HepG2 (cell line): ENCODE measurements at regions not wholly inside any gene's neighbourhood (a gene's known extent, or its start where the extent isn't known, plus 50 kb on each side); places are given as distances from the start of the nearest gene placed in this dataset.

Experiments
- ATAC-seq: fragments of 200-7000 bp; cut with Tn5 transposase; 3 replicates; pipeline ENCODE4 v1.9.1; 2020; ENCODE audit warnings: mild to moderate bottlenecking, moderate library complexity
- BruUV-seq: library from RNA; stranded (reverse); fragments of 400-500 nt; replicated peaks from 2 replicates; lab custom pipeline; 2021; lab: Mats Ljungman, UMichigan
- CTCF ChIA-PET: fragments of 300-600 bp; formaldehyde crosslinking; extraction: SDS; loops from one replicate; lab custom pipeline; 2021; ENCODE audit warnings: low total read pairs, inconsistent platforms, low intra/inter-chr PET ratio; lab: Yijun Ruan, JAX
- POLR2A ChIA-PET: fragments of 350-600 bp; sonication (Branson Sonifier 250); formaldehyde crosslinking; loops from one replicate; lab custom pipeline; 2020; ENCODE audit warnings: antibody characterized with exemption, inconsistent platforms; lab: Yijun Ruan, JAX
- DNase-seq: peaks from one replicate; pipeline ENCODE4 v3.0.0-alpha.2; 2015; ENCODE audit warnings: low spot score
- FAIRE-seq: peaks from 3 replicates; lab custom pipeline; 2011; peaks lifted over from hg19 to GRCh38; lab: Jason Lieb, UNC
- H2AFZ ChIP-seq: one replicate; pipeline ENCODE4 v1.6.1; 2011; ENCODE audit warnings: low read length, inconsistent platforms
- H3K27ac ChIP-seq: fragments of 300-600 bp; 3 replicates; pipeline ENCODE4 v1.8.0; 2011; ENCODE audit warnings: mixed run types, mild to moderate bottlenecking, mixed read lengths, low read length, inconsistent platforms; ENCODE audit not compliant: insufficient read depth; ENCODE audit errors: extremely low read length
- H3K27me3 ChIP-seq, 2 experiments: fragments of 200-600 bp in 1 of 2; 2 replicates in 1 of 2; 3 replicates in 1 of 2; pipeline versions ENCODE4 v1.6.0 to v1.8.0; 2011; ENCODE audit warnings: low read length in 2 of 2, mild to moderate bottlenecking in 2 of 2, moderate library complexity in 2 of 2, inconsistent platforms in 1 of 2; ENCODE audit not compliant: insufficient read depth in 2 of 2, control insufficient read depth in 1 of 2
- H3K36me3 ChIP-seq, 2 experiments: fragments of 200-600 bp in 1 of 2; replicated peaks in 1 of 2; 2 replicates in 1 of 2; 3 replicates in 1 of 2; pipeline versions ENCODE4 v1.5.1 to v1.8.0; 2011; ENCODE audit warnings: low read length in 2 of 2, inconsistent platforms in 1 of 2; ENCODE audit not compliant: insufficient read depth in 2 of 2, control insufficient read depth in 1 of 2
- H3K4me1 ChIP-seq: 2 replicates; pipeline ENCODE4 v1.5.1; 2012; ENCODE audit warnings: low read length, inconsistent platforms; ENCODE audit not compliant: insufficient read depth
- H3K4me2 ChIP-seq: 2 replicates; pipeline ENCODE4 v1.6.0; 2011; ENCODE audit warnings: low read depth, low read length, inconsistent platforms
- H3K4me3 ChIP-seq, 3 experiments: fragments of 200-600 bp in 1 of 3; sonication (generic), shearing (Covaris generic) in 1 of 3; replicated peaks in 1 of 3; 2 replicates each; pipeline ENCODE4 v1.5.1; 2011 to 2016; ENCODE audit warnings: low read length in 3 of 3, inconsistent platforms in 2 of 3, low read depth in 2 of 3, mild to moderate bottlenecking in 2 of 3, control low read depth in 1 of 3, mixed read lengths in 1 of 3; ENCODE audit not compliant: insufficient read depth in 1 of 3
- H3K79me2 ChIP-seq: one replicate; pipeline ENCODE4 v1.6.1; 2011; ENCODE audit warnings: low read length, inconsistent platforms; ENCODE audit not compliant: insufficient read depth
- H3K9ac ChIP-seq: 2 replicates; pipeline ENCODE4 v1.6.0; 2011; ENCODE audit warnings: mild to moderate bottlenecking, low read depth, low read length, inconsistent platforms; ENCODE audit not compliant: insufficient read depth
- H3K9me3 ChIP-seq: 2 replicates; pipeline ENCODE4 v1.5.1; 2012; ENCODE audit warnings: mild to moderate bottlenecking, low read length
- H4K20me1 ChIP-seq: 2 replicates; pipeline ENCODE4 v1.6.0; 2011; ENCODE audit warnings: inconsistent platforms, mild to moderate bottlenecking, low read length, moderate library complexity; ENCODE audit not compliant: insufficient read depth
- DMAP1 ChIP-seq: IDR thresholded peaks from 2 replicates; pipeline ENCODE4 v1.6.1; 2016
- MEIS1 ChIP-seq: sonication (generic); formaldehyde crosslinking; IDR thresholded peaks from 2 replicates; pipeline ENCODE4 v1.9.0; 2021; ENCODE audit warnings: mild to moderate bottlenecking, missing genetic modification reagents, moderate library complexity, borderline replicate concordance
- MIER2 ChIP-seq: IDR thresholded peaks from 2 replicates; pipeline ENCODE4 v1.6.1; 2016; ENCODE audit warnings: missing biosample characterization, missing genetic modification reagents
- NCOR1 ChIP-seq: fragments of 200-600 bp; sonication (generic); IDR thresholded peaks from 2 replicates; pipeline ENCODE4 v1.7.0; 2017; ENCODE audit warnings: antibody characterized with exemption, low read length, borderline replicate concordance
- SMARCE1 ChIP-seq: fragments of 450-650 bp; IDR thresholded peaks from 2 replicates; pipeline ENCODE4 v1.6.1; 2017; ENCODE audit warnings: borderline replicate concordance
- ZNF24 ChIP-seq: fragments of 450-650 bp; IDR thresholded peaks from 2 replicates; pipeline ENCODE4 v1.6.1; 2017; ENCODE audit warnings: antibody characterized with exemption, mild to moderate bottlenecking
- ZNF572 ChIP-seq: sonication (generic); formaldehyde crosslinking; IDR thresholded peaks from 2 replicates; pipeline ENCODE4 v1.5.1; 2020; ENCODE audit warnings: mild to moderate bottlenecking, missing genetic modification reagents
- in situ Hi-C: cut with HindIII; loops from 2 replicates; pipeline ENCODE4 v1.10.0; 2017; ENCODE audit warnings: low pct_unique_long_range_greater_than_20kb; ENCODE audit not compliant: extremely low pct_ligation_motif_present
- intact Hi-C: fragments of 100-400 bp; cut with micrococcal nuclease; formaldehyde crosslinking; loops from one replicate; pipeline ENCODE4 v1.10.0; 2022; ENCODE audit not compliant: unreplicated experiment
- TF ChIP-seq, protein P1 (sequence below): sonication (generic); formaldehyde crosslinking; IDR thresholded peaks from 2 replicates; pipeline ENCODE4 v1.4.0; 2020; ENCODE audit warnings: mild to moderate bottlenecking, missing genetic modification reagents
- TF ChIP-seq, protein P2 (sequence below): sonication (generic); formaldehyde crosslinking; IDR thresholded peaks from 2 replicates; pipeline ENCODE4 v1.4.0; 2020; ENCODE audit warnings: mild to moderate bottlenecking, missing genetic modification reagents
- TF ChIP-seq, protein P3 (sequence below): sonication (generic); formaldehyde crosslinking; IDR thresholded peaks from 2 replicates; pipeline ENCODE4 v1.5.1; 2020; ENCODE audit warnings: missing genetic modification reagents, mild to moderate bottlenecking, borderline replicate concordance

DNA sequence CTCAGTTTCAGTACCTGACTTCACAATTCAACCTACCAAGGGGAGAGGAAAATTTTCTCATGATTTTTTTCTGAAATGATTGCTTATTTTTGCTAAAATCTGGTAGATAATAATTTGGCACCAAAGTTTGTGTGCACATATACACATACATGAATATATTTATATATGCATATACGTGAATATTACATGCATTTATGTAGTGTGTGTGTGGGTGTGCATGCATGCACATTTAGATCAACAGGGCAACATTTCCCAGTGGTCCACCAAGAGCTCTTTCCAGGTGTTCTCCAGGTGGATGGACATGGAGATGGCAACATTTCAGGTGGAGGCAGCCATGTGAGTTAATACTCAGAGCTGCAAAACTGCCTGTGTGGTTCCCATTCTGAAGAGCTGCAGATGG lies 320.9 kb downstream of the SAMD5 start (continued):
- TF ChIP-seq, protein P1, sequence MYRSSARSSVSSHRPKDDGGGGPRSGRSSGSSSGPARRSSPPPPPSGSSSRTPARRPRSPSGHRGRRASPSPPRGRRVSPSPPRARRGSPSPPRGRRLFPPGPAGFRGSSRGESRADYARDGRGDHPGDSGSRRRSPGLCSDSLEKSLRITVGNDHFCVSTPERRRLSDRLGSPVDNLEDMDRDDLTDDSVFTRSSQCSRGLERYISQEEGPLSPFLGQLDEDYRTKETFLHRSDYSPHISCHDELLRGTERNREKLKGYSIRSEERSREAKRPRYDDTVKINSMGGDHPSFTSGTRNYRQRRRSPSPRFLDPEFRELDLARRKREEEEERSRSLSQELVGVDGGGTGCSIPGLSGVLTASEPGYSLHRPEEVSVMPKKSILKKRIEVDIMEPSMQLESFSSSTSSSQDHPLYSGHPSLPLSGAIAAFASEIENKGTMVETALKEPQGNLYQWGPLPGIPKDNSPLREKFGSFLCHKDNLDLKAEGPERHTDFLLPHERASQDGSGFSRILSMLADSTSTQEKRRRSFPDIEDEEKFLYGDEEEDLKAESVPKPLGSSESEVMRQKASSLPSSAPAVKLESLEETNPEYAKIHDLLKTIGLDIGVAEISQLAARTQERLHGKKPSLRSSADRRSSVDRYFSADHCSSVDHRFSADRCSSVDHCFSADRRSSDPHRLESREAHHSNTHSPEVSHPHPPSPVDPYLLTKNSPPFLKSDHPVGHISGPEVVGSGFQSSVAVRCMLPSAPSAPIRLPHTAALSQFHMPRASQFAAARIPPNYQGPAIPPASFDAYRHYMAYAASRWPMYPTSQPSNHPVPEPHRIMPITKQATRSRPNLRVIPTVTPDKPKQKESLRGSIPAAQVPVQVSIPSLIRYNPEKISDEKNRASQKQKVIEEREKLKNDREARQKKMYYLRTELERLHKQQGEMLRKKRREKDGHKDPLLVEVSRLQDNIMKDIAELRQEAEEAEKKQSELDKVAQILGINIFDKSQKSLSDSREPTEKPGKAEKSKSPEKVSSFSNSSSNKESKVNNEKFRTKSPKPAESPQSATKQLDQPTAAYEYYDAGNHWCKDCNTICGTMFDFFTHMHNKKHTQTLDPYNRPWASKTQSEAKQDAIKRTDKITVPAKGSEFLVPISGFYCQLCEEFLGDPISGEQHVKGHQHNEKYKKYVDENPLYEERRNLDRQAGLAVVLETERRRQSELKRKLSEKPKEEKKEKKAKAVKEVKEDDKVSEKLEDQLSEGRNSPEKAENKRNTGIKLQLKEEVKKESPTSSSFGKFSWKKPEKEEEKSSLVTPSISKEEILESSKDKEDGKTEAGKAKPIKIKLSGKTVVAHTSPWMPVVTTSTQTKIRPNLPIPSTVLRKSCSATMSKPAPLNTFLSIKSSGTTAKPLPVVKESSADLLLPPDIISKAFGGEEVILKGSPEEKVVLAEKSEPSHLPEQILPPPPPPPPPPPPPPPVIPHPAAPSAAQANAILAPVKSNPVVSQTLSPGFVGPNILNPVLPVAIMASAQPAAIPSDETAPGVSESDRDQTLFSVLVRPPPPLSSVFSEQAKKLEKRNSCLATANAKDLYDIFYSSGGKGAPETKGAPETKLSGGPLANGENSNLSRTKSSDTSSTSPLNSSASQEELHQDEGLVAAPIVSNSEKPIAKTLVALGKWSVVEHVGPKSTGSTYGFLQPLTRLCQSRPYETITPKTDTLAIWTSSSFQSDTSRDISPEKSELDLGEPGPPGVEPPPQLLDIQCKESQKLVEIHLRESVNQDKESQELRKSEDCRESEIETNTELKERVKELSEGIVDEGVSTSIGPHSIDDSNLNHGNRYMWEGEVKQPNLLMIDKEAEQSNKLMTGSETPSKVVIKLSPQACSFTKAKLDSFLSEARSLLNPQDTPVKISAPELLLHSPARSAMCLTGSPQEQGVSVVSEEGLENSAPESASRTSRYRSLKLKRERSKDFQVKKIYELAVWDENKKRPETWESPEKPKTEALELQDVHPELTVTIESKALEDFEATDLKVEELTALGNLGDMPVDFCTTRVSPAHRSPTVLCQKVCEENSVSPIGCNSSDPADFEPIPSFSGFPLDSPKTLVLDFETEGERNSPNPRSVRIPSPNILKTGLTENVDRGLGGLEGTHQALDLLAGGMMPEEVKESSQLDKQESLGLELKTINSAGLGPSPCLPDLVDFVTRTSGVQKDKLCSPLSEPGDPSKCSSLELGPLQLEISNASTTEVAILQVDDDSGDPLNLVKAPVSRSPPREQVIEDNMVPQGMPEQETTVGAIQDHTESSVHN: no peak
- TF ChIP-seq, all 625 proteins: peak for 0

DNA sequence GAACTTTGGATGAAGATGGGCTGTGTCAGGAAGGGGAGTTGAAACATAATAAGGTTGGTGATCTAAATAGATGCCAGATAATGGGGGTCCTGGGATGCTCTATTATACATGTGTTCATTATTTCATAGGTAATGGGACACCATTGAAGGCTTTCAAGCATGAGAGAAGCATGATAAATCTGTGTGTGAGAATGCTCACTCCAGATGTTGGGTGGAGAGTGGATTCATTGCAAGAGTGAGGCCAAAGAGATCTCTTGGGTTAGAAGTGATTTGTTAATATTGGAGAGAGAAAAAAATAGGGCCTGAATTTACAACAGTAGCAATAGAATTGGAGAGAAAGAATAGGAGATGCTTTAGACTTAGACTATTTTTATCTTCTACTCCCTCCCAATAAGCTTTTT lies 321.3 kb downstream of the SAMD5 start:
- H3K36me3 ChIP-seq: no peaks in the 10 kb centered on the region
- ATAC-seq: no peak
- H3K27ac ChIP-seq: no peak overlapping the region
- no peak overlapping the region for H3K4me3 ChIP-seq
- BruUV-seq: no TSS peak
- no peak for DNase-seq
- no peak overlapping the region for H2AFZ ChIP-seq
- ChIA-PET CTCF (no interaction called here), POLR2A (no interaction called here)
- H4K20me1 ChIP-seq: no peaks in the 10 kb centered on the region
- in situ Hi-C loops (no loop called here), intact Hi-C loops (no loop called here)
- no peaks in the 10 kb centered on the region for H3K79me2 ChIP-seq
- H3K4me2 ChIP-seq: no peak overlapping the region
- H3K27me3 ChIP-seq: no peaks in the 10 kb centered on the region
- no peaks in the 10 kb centered on the region for H3K4me1 ChIP-seq
- TF ChIP-seq, protein P2, sequence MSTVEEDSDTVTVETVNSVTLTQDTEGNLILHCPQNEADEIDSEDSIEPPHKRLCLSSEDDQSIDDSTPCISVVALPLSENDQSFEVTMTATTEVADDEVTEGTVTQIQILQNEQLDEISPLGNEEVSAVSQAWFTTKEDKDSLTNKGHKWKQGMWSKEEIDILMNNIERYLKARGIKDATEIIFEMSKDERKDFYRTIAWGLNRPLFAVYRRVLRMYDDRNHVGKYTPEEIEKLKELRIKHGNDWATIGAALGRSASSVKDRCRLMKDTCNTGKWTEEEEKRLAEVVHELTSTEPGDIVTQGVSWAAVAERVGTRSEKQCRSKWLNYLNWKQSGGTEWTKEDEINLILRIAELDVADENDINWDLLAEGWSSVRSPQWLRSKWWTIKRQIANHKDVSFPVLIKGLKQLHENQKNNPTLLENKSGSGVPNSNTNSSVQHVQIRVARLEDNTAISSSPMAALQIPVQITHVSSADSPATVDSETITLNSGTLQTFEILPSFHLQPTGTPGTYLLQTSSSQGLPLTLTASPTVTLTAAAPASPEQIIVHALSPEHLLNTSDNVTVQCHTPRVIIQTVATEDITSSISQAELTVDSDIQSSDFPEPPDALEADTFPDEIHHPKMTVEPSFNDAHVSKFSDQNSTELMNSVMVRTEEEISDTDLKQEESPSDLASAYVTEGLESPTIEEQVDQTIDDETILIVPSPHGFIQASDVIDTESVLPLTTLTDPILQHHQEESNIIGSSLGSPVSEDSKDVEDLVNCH: no peak
- TF ChIP-seq SMARCE1 (no peak), ZNF24 (no peak), NCOR1 (no peak), DMAP1 (CRISPR knock-in tag) (no peak), MEIS1 (no peak), ZNF572 (CRISPR knock-in tag) (no peak), MIER2 (CRISPR knock-in tag) (no peak)
- TF ChIP-seq, protein P3, sequence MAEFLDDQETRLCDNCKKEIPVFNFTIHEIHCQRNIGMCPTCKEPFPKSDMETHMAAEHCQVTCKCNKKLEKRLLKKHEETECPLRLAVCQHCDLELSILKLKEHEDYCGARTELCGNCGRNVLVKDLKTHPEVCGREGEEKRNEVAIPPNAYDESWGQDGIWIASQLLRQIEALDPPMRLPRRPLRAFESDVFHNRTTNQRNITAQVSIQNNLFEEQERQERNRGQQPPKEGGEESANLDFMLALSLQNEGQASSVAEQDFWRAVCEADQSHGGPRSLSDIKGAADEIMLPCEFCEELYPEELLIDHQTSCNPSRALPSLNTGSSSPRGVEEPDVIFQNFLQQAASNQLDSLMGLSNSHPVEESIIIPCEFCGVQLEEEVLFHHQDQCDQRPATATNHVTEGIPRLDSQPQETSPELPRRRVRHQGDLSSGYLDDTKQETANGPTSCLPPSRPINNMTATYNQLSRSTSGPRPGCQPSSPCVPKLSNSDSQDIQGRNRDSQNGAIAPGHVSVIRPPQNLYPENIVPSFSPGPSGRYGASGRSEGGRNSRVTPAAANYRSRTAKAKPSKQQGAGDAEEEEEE (CRISPR knock-in tag): no peak
- no peak overlapping the region for H3K9ac ChIP-seq
- no peak for FAIRE-seq
- H3K9me3 ChIP-seq: no peaks in the 10 kb centered on the region
